LoVo (cell line): ENCODE measurements at regions not wholly inside any gene's neighbourhood (a gene's known extent, or its start where the extent isn't known, plus 50 kb on each side); places are given as distances from the start of the nearest gene placed in this dataset.

Experiments used
- DNase-seq: peaks from one replicate; pipeline ENCODE4 v3.0.0-alpha.2; 2016; ENCODE audit warnings: low spot score

- DNase-seq: no peak
Measured at GRCh38 chr14:99064262-99064954, 207.6 kb downstream of the BCL11B start.

GRCh38 chr14:99065551-99065950 is 206.4 kb downstream of the BCL11B start:
- no peak for DNase-seq

- no peak for DNase-seq
Measured at GRCh38 chr14:99066378-99066777, 205.6 kb downstream of the BCL11B start.

GRCh38 chr14:99067141-99067920 is 204.7 kb downstream of the BCL11B start:
- no peak for DNase-seq

- DNase-seq: no peak
Measured at GRCh38 chr14:99067927-99068326, 204.1 kb downstream of the BCL11B start.

- no peak for DNase-seq
Measured at GRCh38 chr14:99069946-99070345, 202.1 kb downstream of the BCL11B start.

GRCh38 chr14:99072433-99072832 is 199.6 kb downstream of the BCL11B start:
- DNase-seq: no peak

- DNase-seq: no peak
Measured at GRCh38 chr14:99072956-99073355, 199.0 kb downstream of the BCL11B start.

GRCh38 chr14:99073431-99073830 is 198.6 kb downstream of the BCL11B start:
- no peak for DNase-seq

GRCh38 chr14:99075061-99075460 is 196.9 kb downstream of the BCL11B start:
- no peak for DNase-seq

- DNase-seq: no peak
Measured at GRCh38 chr14:99075771-99076375, 196.1 kb downstream of the BCL11B start.

GRCh38 chr14:99077076-99077843 is 194.7 kb downstream of the BCL11B start:
- DNase-seq: no peak

- DNase-seq: no peak
Measured at GRCh38 chr14:99077844-99078236, 194.2 kb downstream of the BCL11B start.

GRCh38 chr14:99078426-99078825 is 193.6 kb downstream of the BCL11B start:
- no peak for DNase-seq

- DNase-seq: no peak
Measured at GRCh38 chr14:99079061-99079727, 192.8 kb downstream of the BCL11B start.

- DNase-seq: no peak
Measured at GRCh38 chr14:99080306-99080705, 191.7 kb downstream of the BCL11B start.

GRCh38 chr14:99081156-99081765 is 190.7 kb downstream of the BCL11B start:
- DNase-seq: no peak

GRCh38 chr14:99081880-99082279 is 190.1 kb downstream of the BCL11B start:
- DNase-seq: no peak

GRCh38 chr14:99093532-99094517 is 178.2 kb downstream of the BCL11B start:
- DNase-seq: no peak

GRCh38 chr14:99094901-99095300 is 177.1 kb downstream of the BCL11B start:
- DNase-seq: no peak
